SU-DHL-6 (cell line): ENCODE measurements at regions not wholly inside any gene's neighbourhood (a gene's known extent, or its start where the extent isn't known, plus 50 kb on each side); places are given as distances from the start of the nearest gene placed in this dataset.

Experiments used
- CTCF ChIP-seq: fragments of 200-600 bp; sonication (generic); IDR thresholded peaks from one replicate; pipeline ENCODE4 v1.5.1; 2017; ENCODE audit warnings: antibody characterized with exemption, mild to moderate bottlenecking, low read length, moderate library complexity; ENCODE audit not compliant: insufficient read depth, poor library complexity, severe bottlenecking
- EZH2phosphoT487 ChIP-seq: fragments of 200-600 bp; sonication (generic), shearing (Covaris generic); conservative IDR thresholded peaks from 2 replicates; pipeline ENCODE4 v1.6.1; 2018; ENCODE audit warnings: mild to moderate bottlenecking, antibody characterized with exemption, low read length, moderate library complexity, mixed read lengths

- TF ChIP-seq CTCF (no peak), EZH2phosphoT487 (no peak)
Observed at GRCh38 chr2:183519371-183520056, 395.3 kb downstream of the NUP35 start.
